SK-N-SH (cell line): ENCODE measurements at regions not wholly inside any gene's neighbourhood (a gene's known extent, or its start where the extent isn't known, plus 50 kb on each side); places are given as distances from the start of the nearest gene placed in this dataset.

ENCODE experiments used
- CTCF ChIA-PET: fragments of 300-600, 350-600 bp; formaldehyde crosslinking; extraction: SDS; loops from one replicate; lab custom pipeline; 2021; lab: Yijun Ruan, JAX
- POLR2A ChIA-PET: fragments of 350-600 bp; sonication (Branson Sonifier 250); formaldehyde crosslinking; extraction: SDS; loops from one replicate; lab custom pipeline; 2020; ENCODE audit warnings: antibody characterized with exemption, inconsistent platforms; lab: Yijun Ruan, JAX
- DNase-seq: peaks from one replicate; pipeline ENCODE4 v3.0.0; 2012
- H2AFZ ChIP-seq: fragments of 200-600 bp; sonication (generic); 2 replicates; pipeline ENCODE4 v1.8.1; 2016; ENCODE audit warnings: antibody characterized with exemption, mild to moderate bottlenecking, low read depth
- H3F3A ChIP-seq: fragments of 200-600 bp; sonication (generic); replicated peaks from 2 replicates; pipeline ENCODE3; 2016; ENCODE audit warnings: antibody characterized with exemption, mild to moderate bottlenecking; ENCODE audit not compliant: insufficient read depth
- H3K27ac ChIP-seq, 2 experiments: fragments of 200-500 bp in 1 of 2; fragments of 200-600 bp in 1 of 2; sonication (Bioruptor generic) in 1 of 2; sonication (generic), shearing (Covaris generic) in 1 of 2; 2 replicates each; pipeline versions ENCODE4 v1.5.1 to v1.6.1; 2014 to 2016; ENCODE audit warnings: low read depth in 2 of 2, inconsistent platforms in 1 of 2, low read length in 1 of 2, mild to moderate bottlenecking in 1 of 2, mixed read lengths in 1 of 2
- H3K27me3 ChIP-seq: fragments of 200-600 bp; sonication (generic), shearing (Covaris generic); 2 replicates; pipeline ENCODE4 v1.6.1; 2016; ENCODE audit warnings: mixed run types; ENCODE audit not compliant: insufficient read depth
- H3K36me3 ChIP-seq, 2 experiments: fragments of 200-500 bp in 1 of 2; fragments of 200-600 bp in 1 of 2; sonication (Bioruptor generic) in 1 of 2; sonication (generic) in 1 of 2; replicated peaks in 1 of 2; 2 replicates each; pipeline versions ENCODE3 to v1.5.1; 2014 to 2016; ENCODE audit warnings: low read length in 1 of 2, mild to moderate bottlenecking in 1 of 2; ENCODE audit not compliant: insufficient read depth in 2 of 2, control insufficient read depth in 1 of 2
- H3K4me1 ChIP-seq, 2 experiments: fragments of 200-500 bp in 1 of 2; fragments of 200-600 bp in 1 of 2; sonication (Bioruptor generic) in 1 of 2; sonication (generic), shearing (Covaris generic) in 1 of 2; 2 replicates each; pipeline versions ENCODE4 v1.5.1 to v1.6.1; 2014 to 2016; ENCODE audit warnings: low read depth in 1 of 2, low read length in 1 of 2, mixed run types in 1 of 2; ENCODE audit not compliant: insufficient read depth in 2 of 2, control insufficient read depth in 1 of 2
- H3K4me2 ChIP-seq: fragments of 200-600 bp; sonication (generic), shearing (Covaris generic); 2 replicates; pipeline ENCODE4 v1.6.1; 2017; ENCODE audit warnings: mixed run types
- H3K4me3 ChIP-seq, 2 experiments: fragments of 200-500 bp in 1 of 2; fragments of 200-600 bp in 1 of 2; sonication (Bioruptor generic) in 1 of 2; sonication (generic), shearing (Covaris generic) in 1 of 2; 2 replicates each; pipeline versions ENCODE4 v1.5.1 to v1.8.1; 2014 to 2016; ENCODE audit warnings: low read depth in 2 of 2, inconsistent platforms in 1 of 2, low read length in 1 of 2, mild to moderate bottlenecking in 1 of 2, mixed read lengths in 1 of 2, moderate library complexity in 1 of 2
- H3K79me2 ChIP-seq: fragments of 200-600 bp; sonication (generic); 2 replicates; pipeline ENCODE4 v1.8.1; 2017; ENCODE audit warnings: mild to moderate bottlenecking; ENCODE audit not compliant: insufficient read depth
- H3K9ac ChIP-seq: fragments of 200-600 bp; sonication (generic); 2 replicates; pipeline ENCODE4 v1.6.1; 2017; ENCODE audit warnings: mixed run types
- H3K9me2 ChIP-seq: fragments of 200-600 bp; sonication (generic); 2 replicates; pipeline ENCODE4 v1.6.1; 2017; ENCODE audit warnings: mixed run types
- H3K9me3 ChIP-seq: fragments of 200-600 bp; sonication (generic); 2 replicates; pipeline ENCODE4 v1.6.1; 2017; ENCODE audit warnings: mixed run types, mild to moderate bottlenecking, moderate library complexity
- H4K20me1 ChIP-seq: fragments of 200-600 bp; sonication (generic); 2 replicates; pipeline ENCODE4 v1.6.1; 2017; ENCODE audit warnings: mild to moderate bottlenecking, mixed run types; ENCODE audit not compliant: insufficient read depth
- CHD2 ChIP-seq: fragments of 150-350 bp; IDR thresholded peaks from 2 replicates; pipeline ENCODE4 v1.6.1; 2018; ENCODE audit warnings: low read length; ENCODE audit not compliant: partially characterized antibody
- EZH2phosphoT487 ChIP-seq: fragments of 200-600 bp; sonication (generic); IDR thresholded peaks from 2 replicates; pipeline ENCODE4 v1.6.1; 2017; ENCODE audit warnings: low read depth, mixed run types, mild to moderate bottlenecking, antibody characterized with exemption, moderate library complexity, borderline replicate concordance
- FOSL2 ChIP-seq: IDR thresholded peaks from 2 replicates; pipeline ENCODE4 v1.4.0; 2012; ENCODE audit warnings: low read depth, mild to moderate bottlenecking, moderate library complexity, borderline replicate concordance
- GATA2 ChIP-seq: sonication (generic); formaldehyde crosslinking; IDR thresholded peaks from 2 replicates; pipeline ENCODE4 v1.5.0; 2020; ENCODE audit warnings: mild to moderate bottlenecking, missing genetic modification reagents
- JUND ChIP-seq: IDR thresholded peaks from 2 replicates; pipeline ENCODE4 v1.4.0; 2012
- MAX ChIP-seq: IDR thresholded peaks from 2 replicates; pipeline ENCODE4 v1.4.0; 2012; ENCODE audit warnings: low read depth
- MEF2A ChIP-seq: IDR thresholded peaks from 2 replicates; pipeline ENCODE4 v1.4.0; 2012; ENCODE audit warnings: low read depth, borderline replicate concordance
- MXI1 ChIP-seq: IDR thresholded peaks from 2 replicates; pipeline ENCODE4 v1.6.1; 2012; ENCODE audit warnings: mild to moderate bottlenecking, low read depth, low read length, improper control_type of control experiment
- NFIC ChIP-seq: IDR thresholded peaks from 2 replicates; pipeline ENCODE4 v1.4.0; 2012; ENCODE audit warnings: borderline replicate concordance
- NRF1 ChIP-seq: IDR thresholded peaks from 2 replicates; pipeline ENCODE4 v1.6.1; 2012; ENCODE audit warnings: low read depth, mild to moderate bottlenecking, low read length
- RAD21 ChIP-seq: IDR thresholded peaks from 2 replicates; pipeline ENCODE4 v1.6.1; 2012; ENCODE audit warnings: mild to moderate bottlenecking, low read length
- RXRA ChIP-seq: IDR thresholded peaks from 2 replicates; pipeline ENCODE4 v1.4.0; 2012; ENCODE audit warnings: low read depth, mild to moderate bottlenecking, borderline replicate concordance
- SIN3A ChIP-seq: IDR thresholded peaks from 2 replicates; pipeline ENCODE4 v1.6.1; 2012; ENCODE audit warnings: low read depth, mild to moderate bottlenecking, low read length, moderate library complexity, borderline replicate concordance
- SMC3 ChIP-seq: IDR thresholded peaks from 2 replicates; pipeline ENCODE4 v1.6.1; 2012; ENCODE audit warnings: low read depth, low read length, improper control_type of control experiment
- YY1 ChIP-seq: IDR thresholded peaks from 2 replicates; pipeline ENCODE4 v1.4.0; 2012; ENCODE audit warnings: low read depth, mild to moderate bottlenecking
- ZBTB33 ChIP-seq: IDR thresholded peaks from 2 replicates; pipeline ENCODE4 v1.4.0; 2012; ENCODE audit warnings: low read depth, borderline replicate concordance
- WGBS: methylation state at CpG from one replicate; pipeline ENCODE4 v1.1.6; 2017; ENCODE audit warnings: low lambda C conversion rate; 5-methylcytosine and 5-hydroxymethylcytosine counted together
- TF ChIP-seq, protein P1 (sequence below): IDR thresholded peaks from 2 replicates; pipeline ENCODE4 v1.6.1; 2012; ENCODE audit warnings: mild to moderate bottlenecking, low read depth, low read length, moderate library complexity
- TF ChIP-seq, protein P2 (sequence below): fragments of 150-350 bp; IDR thresholded peaks from 2 replicates; pipeline ENCODE4 v1.6.1; 2017; ENCODE audit warnings: antibody characterized with exemption, low read length, low read depth, borderline replicate concordance
- TF ChIP-seq, protein P3 (sequence below): fragments of 200-600 bp; sonication (generic); IDR thresholded peaks from 2 replicates; pipeline ENCODE4 v1.6.1; 2017; ENCODE audit warnings: antibody characterized with exemption, mild to moderate bottlenecking, moderate library complexity

DNA sequence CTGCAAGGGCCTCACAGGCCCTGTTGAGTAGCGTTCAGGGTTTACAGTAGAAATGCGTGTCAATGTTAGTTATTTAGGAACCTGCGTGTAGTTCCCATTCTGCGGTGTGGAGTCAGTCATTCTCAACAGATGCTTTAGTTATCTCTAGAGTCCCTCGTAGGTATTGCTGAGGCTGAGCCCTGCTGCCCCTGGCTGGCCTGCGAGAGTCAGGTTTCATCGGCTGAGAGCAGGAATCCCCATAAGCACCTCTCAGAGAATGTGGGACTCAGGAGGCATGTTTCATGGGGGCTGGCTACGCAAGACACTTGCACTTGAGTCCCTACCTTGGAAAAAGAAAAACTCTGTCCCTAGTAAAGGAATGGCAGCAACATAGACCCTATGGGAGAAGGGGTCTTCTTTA, 347.5 kb upstream of the ASIC2 start:
- no peaks in the 10 kb centered on the region for H3K79me2 ChIP-seq
- H3K9me2 ChIP-seq, result no peaks in the 10 kb centered on the region
- 55% methylated on average over 8 of the region's 8 CpGs for WGBS
- ChIA-PET POLR2A (no interaction called here), CTCF (no interaction called here)
- no peaks in the 10 kb centered on the region for H3F3A ChIP-seq
- no peaks in the 10 kb centered on the region for H3K9me3 ChIP-seq
- no peak overlapping the region for H3K4me2 ChIP-seq
- DNase-seq, result no peak
- H3K27me3 ChIP-seq, result no peaks in the 10 kb centered on the region; the same call in 1 of the 2 replicates
- H4K20me1 ChIP-seq, result no peaks in the 10 kb centered on the region
- H3K36me3 ChIP-seq, result no peaks in the 10 kb centered on the region
- H2AFZ ChIP-seq, result no peak overlapping the region
- TF ChIP-seq SMC3 (no peak), JUND (no peak), SIN3A (no peak), NRF1 (no peak), EZH2phosphoT487 (no peak), MXI1 (no peak), MEF2A (no peak), RXRA (no peak), GATA2 (CRISPR knock-in tag) (no peak), CHD2 (no peak), YY1 (no peak), RAD21 (no peak), ZBTB33 (no peak), MAX (no peak), NFIC (no peak), FOSL2 (no peak)
- TF ChIP-seq, protein P1, sequence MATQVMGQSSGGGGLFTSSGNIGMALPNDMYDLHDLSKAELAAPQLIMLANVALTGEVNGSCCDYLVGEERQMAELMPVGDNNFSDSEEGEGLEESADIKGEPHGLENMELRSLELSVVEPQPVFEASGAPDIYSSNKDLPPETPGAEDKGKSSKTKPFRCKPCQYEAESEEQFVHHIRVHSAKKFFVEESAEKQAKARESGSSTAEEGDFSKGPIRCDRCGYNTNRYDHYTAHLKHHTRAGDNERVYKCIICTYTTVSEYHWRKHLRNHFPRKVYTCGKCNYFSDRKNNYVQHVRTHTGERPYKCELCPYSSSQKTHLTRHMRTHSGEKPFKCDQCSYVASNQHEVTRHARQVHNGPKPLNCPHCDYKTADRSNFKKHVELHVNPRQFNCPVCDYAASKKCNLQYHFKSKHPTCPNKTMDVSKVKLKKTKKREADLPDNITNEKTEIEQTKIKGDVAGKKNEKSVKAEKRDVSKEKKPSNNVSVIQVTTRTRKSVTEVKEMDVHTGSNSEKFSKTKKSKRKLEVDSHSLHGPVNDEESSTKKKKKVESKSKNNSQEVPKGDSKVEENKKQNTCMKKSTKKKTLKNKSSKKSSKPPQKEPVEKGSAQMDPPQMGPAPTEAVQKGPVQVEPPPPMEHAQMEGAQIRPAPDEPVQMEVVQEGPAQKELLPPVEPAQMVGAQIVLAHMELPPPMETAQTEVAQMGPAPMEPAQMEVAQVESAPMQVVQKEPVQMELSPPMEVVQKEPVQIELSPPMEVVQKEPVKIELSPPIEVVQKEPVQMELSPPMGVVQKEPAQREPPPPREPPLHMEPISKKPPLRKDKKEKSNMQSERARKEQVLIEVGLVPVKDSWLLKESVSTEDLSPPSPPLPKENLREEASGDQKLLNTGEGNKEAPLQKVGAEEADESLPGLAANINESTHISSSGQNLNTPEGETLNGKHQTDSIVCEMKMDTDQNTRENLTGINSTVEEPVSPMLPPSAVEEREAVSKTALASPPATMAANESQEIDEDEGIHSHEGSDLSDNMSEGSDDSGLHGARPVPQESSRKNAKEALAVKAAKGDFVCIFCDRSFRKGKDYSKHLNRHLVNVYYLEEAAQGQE, result no peak
- TF ChIP-seq, protein P2, sequence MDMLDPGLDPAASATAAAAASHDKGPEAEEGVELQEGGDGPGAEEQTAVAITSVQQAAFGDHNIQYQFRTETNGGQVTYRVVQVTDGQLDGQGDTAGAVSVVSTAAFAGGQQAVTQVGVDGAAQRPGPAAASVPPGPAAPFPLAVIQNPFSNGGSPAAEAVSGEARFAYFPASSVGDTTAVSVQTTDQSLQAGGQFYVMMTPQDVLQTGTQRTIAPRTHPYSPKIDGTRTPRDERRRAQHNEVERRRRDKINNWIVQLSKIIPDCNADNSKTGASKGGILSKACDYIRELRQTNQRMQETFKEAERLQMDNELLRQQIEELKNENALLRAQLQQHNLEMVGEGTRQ, result no peak
- TF ChIP-seq, protein P3, sequence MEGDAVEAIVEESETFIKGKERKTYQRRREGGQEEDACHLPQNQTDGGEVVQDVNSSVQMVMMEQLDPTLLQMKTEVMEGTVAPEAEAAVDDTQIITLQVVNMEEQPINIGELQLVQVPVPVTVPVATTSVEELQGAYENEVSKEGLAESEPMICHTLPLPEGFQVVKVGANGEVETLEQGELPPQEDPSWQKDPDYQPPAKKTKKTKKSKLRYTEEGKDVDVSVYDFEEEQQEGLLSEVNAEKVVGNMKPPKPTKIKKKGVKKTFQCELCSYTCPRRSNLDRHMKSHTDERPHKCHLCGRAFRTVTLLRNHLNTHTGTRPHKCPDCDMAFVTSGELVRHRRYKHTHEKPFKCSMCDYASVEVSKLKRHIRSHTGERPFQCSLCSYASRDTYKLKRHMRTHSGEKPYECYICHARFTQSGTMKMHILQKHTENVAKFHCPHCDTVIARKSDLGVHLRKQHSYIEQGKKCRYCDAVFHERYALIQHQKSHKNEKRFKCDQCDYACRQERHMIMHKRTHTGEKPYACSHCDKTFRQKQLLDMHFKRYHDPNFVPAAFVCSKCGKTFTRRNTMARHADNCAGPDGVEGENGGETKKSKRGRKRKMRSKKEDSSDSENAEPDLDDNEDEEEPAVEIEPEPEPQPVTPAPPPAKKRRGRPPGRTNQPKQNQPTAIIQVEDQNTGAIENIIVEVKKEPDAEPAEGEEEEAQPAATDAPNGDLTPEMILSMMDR, result no peak
- TF ChIP-seq, all 33 proteins: peak for 0
- Histone ChIP-seq H3K4me3 (no peak overlapping the region), H3K4me1 (no peaks in the 10 kb centered on the region), H3K27ac (no peak overlapping the region), H3K9ac (no peak overlapping the region)
